GM21576 (cell line): ENCODE measurements at regions not wholly inside any gene's neighbourhood (a gene's known extent, or its start where the extent isn't known, plus 50 kb on each side); places are given as distances from the start of the nearest gene placed in this dataset.

Experiments
- ATAC-seq: cut with Tn5 transposase; IDR thresholded peaks from one replicate; pipeline ENCODE4 v1.9.1; 2021; ENCODE audit warnings: mild to moderate bottlenecking, moderate library complexity; ENCODE audit not compliant: unreplicated experiment

DNA sequence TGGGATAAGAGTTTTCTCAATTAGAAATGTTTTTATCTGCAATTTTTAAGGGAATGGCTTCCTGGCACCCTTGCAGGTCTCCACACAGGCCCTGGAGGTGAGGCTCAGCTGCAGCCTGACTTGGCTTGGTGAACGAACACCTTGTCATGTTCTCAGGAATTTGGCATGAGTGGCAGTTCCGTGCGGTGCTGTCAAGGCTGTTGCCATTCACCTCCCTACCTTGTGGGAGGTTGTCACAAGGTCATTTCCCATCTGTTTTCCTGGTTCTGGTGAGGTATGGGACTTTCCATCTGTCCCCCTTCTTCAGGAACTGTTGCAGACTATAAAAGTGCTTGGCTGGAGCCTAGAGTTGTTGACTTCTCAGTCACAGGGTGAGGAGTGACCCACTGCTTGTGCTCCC is 82.9 kb downstream of the ELOVL4 start:
- no peak for ATAC-seq

DNA sequence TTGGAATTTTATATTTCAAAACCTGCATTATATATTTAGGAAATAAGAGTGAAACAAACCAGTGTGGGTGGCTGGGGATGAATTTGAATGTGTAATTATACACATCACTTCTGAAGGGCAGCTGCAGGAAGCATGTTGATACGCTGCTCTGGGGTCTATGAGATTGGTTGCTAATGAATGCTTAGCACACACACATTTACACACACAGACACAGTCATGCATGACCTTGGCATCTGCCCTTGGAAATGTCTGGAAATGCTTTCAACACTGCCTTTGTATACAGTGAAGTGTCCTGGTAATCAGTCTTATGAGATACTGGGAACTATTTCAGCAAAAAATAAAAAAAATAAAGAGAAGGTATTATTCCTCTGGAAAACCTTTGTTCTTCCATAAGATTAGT is 83.4 kb downstream of the ELOVL4 start:
- no peak for ATAC-seq

DNA sequence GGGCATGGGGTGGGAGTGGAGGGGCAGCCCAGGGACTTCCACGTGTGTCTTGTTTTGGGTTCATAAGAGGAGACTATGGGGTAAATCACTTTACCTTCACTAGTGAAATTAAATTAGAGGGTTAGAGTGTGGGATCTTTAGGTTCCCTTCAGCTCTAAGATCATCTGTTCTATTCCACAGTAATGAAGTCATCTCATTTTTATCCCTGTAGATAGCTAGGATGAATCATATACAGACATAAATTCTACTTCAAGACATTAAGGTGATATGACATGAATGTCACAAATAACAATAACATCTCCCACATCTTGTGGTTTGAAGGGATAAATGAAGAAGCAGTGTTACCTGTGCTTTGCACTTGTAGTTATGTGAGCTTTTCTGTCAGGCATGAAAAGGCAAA is 83.8 kb downstream of the ELOVL4 start:
- no peak for ATAC-seq

DNA sequence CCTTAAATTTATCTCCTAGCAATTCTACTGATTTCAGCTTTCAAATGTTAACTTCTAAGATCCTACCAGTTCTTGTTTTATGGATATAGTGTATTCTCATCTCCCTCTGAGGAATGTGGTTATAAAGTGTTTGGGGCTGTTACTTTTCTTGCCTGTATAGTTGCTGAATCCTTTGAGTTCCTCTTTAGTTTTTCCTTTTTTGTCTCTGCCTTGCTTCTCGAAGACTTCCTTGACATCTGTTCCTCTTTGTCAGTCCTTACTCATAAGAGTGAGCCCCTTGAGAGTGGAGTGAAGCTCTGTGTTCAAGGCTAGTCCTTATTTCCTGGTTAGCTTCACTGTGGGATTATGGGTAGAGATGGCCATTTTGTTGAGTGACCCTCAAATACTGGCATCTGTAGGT is 84.6 kb downstream of the ELOVL4 start:
- no peak for ATAC-seq

DNA sequence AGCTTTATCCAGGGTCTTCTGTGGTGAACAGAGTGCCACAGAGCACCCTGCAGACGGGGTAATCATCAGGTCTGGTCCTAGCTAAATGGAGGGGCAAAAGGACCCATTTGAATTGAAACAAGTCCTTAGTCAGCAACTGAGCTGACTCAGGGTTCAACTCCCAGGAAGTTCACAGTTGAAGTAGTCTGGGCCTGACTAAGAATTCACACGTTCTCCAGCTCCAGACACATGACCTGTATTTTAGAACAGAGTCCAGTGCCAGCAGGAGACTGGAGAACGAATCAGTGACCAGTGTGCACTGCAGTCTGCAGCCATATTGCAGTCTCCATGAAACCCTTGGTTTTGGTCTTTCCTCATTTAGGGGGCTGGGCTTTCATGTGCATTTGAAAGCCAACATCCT is 85.2 kb downstream of the ELOVL4 start:
- ATAC-seq: no peak

DNA sequence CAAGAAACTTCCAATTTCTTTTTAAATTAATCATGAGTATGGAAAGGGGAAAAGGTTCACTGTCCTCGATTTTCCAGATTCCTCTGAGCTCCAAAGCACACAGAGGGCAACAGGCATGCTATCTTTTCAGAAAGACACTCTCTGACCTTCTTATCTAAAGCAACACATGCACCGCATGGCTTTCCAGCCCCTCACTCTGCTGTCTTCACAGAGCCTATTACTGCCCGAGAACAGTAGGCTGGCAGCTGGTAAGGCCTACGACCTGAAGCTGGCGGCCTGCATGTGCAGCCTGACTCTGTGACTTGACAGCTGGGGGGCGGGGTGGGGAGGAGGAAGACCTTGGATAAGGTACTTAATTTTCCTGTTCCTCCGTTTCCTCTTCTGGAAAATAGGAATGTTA is 86.3 kb downstream of the ELOVL4 start:
- no peak for ATAC-seq

DNA sequence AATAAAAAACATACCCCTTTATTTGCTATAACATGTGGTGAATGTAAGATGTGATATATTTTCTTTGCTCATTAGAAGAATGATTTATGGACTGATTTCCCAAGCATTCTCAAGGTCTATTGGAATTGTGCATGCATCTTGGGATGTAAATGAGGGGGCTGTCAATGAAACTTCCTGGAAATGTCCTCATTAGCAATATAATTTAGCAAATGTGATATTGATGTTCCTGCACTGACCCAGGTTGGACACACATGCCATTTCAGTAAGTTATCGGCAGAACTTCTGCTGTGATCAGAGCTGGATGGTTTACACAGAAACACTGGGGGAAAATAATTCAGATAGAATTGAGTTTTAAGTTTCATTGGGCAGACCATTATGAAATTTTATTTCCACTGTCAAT is 99.9 kb downstream of the ELOVL4 start:
- ATAC-seq: no peak

DNA sequence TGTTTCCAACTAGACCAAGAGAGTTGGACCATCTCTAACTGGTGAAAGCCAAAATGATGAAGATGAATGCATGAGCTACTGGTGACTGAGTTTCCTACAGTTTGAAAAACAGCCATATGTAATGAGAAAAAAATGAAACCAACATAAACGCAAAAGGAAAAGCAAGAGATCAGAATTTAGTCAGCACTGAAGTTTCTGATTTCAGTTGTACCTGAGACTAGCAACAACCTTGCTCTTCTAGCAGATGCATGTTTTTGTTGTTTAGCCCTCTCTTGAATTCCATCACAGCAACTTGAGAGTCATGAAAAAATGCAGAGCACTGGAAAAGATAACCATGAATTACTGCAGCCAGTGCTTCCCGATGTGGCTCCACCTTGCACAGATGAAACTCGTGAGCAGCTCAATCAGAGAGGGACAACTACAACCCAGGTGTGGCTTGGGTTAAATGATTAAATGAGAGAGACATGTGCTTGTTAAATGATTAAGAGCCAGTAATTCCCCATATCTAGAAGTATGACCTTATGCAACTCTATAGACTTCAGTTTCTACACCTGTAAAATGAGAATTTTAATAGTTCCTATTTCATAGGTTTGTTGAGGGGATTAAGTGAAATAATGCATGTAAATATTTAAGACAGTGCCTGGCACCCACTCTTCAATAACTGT is 104.8 kb downstream of the ELOVL4 start:
- ATAC-seq: peak; percentile 43

DNA sequence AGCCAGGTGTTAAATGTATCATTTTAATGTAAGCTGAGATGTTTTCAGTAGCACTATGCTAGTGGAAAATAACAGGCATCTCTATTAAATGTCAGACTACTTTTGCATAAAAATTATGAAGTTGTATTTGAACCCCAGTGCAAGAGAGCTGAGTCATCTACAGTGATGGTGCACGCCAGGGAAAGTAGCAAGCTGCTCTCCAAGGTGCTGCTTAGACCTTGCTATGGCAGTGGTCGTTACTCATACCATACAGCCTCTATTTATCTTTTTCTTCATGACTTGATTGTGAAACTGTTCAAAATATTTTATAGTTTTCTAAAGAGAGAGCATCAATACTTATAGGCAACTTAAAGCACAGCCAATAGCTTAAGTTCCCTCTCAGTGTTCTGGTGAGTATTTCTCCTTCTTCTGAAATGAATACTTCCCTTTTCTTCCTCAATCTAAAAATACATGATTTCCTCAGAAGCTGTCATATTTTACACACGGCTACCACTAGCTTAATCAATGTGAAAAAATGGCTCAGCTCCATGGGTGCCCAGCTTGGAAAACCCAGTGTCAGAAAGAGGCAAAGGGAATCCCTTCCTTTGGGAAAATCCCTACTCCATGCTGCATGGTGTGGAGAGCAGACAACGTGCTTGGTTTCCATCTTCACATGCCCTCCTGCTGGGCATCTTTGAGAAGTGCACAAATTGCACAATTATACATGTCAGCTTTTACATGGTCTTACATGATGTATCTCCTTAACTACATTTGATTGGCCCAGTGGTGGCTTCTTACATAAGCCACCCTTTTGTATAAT is 105.6 kb downstream of the ELOVL4 start:
- ATAC-seq: peak; percentile 26

DNA sequence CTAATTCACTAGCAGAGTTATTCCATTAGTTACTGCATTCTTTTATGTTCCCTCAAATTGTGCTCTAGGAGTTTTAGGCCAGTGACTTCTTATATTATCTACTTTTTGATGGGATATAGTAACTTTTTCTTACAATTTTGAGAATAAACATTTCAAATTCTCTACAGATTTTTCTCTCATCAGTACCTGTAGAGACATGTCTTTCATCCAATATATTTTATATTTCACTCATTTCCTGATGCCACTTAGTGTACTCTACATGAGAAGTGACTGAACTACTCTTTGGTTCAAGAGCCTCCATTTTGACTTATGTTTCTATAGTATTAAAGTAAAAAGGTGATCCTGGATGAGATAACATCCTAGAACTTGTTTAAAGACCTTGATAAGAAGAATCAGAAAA is 108.5 kb downstream of the ELOVL4 start:
- ATAC-seq: no peak

DNA sequence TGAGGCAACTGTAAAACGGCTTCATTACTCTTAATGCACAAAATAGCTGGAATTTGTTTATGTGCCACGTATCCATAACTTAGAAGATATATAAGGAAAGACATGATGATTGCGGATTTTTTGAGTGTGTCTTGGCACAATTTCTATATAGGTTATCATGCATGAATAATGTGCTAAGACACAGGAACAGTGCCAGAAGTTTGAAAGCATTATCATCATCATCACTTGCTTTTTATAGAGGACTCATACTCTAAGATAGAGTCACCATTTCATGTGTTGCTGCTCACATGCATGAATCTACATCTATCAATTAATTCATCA is 113.4 kb downstream of the ELOVL4 start:
- no peak for ATAC-seq

DNA sequence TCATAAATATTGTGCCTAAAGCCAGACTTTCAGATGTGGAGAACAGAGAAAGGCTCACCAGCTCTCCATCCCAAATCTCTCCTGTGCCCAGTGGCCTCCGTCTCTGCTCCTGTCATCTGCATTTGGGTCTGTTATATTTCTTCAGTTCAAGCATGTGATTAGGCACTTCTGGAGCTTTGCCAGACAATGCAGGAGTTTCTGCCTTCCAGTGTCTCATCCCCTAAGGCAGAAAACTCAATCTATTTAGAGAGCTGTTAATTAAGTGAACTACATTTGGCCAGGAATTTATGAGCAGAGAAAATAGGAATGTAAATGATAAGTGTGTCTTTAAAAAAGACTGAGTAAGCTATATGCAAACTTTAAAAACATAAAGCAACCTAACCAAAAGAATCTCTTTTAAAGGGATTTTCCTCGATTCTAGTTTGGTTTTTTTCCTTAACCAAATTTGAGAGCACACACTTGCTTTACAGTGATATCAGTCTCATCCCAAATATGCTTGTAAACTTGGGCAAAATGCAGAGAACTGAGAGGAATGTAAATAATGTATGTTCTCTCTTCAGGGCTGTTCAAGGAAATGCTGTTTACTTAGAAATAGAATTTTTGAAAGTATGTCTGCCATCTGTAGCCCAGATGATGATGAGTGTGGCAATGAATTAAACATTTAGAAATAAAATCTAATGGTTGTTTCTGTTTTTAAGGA is 113.9 kb downstream of the ELOVL4 start:
- ATAC-seq: no peak

DNA sequence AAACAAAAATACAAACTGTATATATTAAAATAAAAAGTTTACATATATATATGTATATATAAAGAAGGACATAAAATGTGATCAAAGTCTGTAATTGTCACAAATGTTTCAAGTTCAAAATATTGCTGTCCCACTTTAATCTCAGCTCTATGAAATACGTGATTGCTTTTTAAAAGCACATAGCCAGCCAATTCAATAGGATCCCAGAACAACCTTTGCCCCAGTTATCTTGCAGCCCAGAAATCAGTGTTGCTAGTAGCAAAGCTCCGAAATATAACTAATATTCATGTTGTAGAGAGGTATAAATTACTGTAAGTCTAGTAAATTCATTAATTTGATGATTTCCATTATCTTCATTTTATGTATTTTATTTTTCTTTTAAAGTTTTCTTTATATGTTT is 114.6 kb downstream of the ELOVL4 start:
- ATAC-seq: no peak

DNA sequence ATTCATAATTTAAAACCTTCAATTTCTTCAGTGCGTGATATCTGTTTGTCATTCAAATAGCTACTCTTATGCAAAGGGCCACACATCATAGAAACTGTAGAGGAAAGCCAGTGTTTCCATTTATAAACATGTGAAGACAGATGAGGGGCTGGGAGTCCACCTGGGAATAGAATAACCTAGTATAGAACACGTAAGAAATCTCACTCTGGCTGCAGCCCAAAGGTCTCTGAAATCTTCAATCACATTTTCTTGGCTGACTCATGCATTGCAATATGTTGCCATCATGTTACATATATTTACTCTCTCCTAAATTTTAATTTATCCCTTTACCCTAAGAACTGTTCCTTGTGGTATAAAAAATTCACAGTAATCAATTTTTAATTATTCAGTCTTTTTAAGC is 123.2 kb downstream of the ELOVL4 start:
- ATAC-seq: no peak

DNA sequence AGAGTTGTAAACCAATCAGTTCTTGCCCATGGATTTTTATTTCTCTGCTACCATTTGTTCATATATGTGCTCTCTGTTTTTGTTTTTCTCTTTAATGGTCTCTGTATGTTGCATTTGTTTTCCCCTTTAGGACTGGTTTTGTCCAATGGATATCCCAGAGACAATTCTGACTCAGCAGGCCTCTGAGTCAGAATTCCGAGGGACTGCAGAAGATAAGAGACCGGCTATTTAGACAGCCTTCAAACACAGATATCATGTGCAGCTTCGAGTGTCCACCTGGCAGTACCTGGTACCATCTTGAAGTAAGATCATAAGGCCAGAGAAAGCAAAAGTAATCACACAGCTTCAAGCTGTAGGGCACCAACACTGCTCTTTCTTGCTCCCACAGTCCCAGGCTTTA is 125.5 kb downstream of the ELOVL4 start:
- no peak for ATAC-seq

DNA sequence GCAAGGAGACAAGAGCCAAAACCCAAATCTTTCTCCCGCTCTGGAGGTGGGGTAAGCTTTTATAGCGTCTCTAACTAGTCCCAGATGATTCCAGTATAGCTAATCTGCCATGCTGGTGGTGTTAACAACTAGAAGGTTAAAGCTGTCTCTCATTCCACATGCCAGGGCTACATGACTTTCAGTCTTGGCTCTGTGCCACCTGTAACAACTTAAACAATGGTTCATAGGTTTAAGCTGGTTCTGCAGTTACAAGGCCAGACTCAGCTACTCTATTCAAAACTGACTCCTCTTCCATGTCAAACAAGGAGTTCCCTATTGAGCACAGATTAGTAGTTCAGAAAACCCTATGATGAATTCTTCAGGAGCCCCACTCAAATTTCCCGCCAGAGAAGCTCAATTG is 128.9 kb downstream of the ELOVL4 start:
- no peak for ATAC-seq

DNA sequence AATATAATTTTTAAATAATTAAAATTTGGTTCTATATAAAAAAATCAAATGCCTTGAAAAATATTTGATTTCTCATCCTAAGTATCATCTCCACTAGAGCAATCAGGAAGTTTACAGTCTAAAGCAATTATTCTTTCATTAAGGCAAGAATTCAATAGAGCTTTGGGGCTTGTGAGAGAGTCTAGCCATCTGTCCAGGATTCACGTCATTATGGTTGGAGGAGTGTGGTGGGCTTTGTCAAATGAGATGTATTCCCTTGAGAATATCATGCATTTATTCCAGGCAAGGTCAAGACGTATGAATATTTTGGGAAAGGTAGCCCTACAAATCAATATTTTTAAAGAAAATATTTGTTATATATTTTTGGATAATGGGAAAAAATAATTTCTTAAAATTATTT is 132.4 kb downstream of the ELOVL4 start:
- no peak for ATAC-seq

DNA sequence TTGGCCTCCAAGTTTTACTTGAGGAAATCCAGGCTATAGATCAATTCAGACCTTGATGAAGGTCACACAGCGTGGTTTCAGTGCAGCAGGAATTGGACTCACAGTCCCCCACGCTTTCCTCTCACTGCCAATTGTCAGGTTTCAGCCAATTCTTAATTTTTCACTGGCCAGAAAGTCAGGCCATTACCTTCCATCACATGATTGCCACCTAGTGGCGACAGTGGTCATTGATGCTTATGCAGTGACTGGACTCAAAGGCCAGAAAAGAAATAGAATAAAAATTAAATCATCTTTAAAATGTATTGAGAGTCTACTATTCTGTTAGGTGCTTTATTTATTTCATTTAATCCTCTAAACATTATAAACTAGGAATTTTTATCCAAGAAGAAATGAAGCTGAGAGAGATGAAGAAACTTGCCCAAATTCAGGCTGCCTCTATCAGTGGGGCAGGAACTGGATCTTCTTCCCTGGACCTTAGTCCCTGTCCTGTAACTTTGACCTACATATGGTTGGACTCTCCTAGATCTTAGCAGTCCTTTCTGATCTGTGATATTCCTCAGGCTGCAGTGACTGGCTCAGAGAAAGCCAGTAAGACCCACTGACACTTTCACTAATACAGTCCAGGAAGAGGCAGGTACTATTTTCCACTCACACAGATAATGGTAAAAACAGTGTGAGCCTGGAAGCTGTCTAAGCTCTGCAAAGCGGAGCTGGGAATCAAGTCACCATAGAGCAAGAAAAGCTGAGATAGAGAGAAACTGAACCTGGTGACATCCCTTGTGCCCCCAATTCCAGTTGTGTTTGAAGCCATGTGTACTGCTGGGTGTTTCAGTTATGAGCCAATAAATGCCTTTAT is 133.3 kb downstream of the ELOVL4 start:
- ATAC-seq: peak; percentile 92

DNA sequence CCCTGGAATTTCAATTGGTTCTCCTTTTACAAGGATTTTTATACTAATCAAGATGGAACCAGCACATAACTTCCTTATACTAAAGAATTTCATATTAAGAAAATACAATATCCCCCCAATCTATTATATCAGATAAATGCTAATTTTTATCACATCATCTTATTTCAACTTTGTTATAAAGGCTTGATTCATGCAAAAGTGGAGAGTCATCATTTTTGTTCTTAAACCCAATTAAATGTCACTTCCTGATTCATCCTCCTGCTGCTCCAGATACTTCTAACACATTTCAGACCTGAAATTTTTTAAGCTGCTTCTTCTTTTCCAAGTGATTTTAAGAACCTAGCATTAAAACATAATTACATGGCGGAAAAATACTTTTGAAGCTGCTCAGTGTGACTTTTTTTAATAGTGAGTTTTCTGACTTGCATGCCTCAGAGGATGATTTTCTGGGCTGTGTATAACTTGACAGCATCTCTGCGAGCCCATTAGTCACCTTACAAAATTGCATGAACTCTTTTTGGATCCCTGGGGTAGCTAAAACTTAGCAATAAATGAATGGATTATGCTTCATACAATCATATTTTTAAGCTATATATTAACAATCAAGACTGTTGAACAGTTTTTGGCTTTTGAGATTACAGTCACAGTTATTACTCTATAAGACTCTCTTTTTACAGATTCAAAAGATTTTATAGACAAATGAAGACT is 134.1 kb downstream of the ELOVL4 start:
- ATAC-seq: no peak

DNA sequence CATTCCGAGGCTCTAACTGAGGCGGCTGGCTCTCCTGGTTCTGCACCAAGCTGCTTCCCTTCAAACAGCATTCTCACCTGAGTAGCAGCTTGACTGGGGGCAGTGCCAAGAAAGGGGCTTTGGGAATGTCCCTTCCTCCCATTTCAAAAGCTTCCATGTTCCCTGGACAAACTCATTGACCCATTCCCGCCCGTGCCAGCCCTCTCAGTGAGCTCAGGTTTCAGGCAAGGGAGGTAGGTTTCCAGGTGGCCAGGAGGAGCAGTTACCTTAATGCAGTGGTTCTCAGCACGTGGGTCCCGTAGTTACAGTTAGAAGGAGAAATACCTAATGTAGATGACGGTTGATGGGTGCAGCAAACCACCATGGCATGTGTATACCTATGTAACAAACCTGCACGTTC is 135.2 kb downstream of the ELOVL4 start:
- ATAC-seq: no peak

DNA sequence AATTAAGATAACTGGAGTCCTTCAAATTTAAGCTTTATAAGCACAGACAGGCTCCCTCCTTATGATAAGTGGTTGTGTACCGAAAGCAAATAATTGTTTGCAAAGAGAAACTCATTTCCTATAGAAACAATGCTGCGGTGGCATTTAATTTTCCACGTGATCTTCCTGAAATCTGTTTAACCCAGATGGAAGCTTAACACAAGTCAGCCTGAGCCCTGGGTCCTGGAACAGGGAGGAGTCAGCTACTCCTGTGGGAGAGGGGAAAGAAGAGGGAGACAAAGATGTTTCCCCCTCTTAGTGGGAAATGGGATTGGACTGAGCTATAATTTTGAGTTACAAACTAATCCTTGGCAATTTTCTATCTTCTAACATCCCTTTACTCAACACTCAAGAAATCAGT is 136.5 kb downstream of the ELOVL4 start:
- ATAC-seq: no peak
